GM12865 (cell line): ENCODE measurements at regions not wholly inside any gene's neighbourhood (a gene's known extent, or its start where the extent isn't known, plus 50 kb on each side); places are given as distances from the start of the nearest gene placed in this dataset.
"Not testable (repeated sequence)": the region's sequence is repeated elsewhere in the genome, so short reads cannot be mapped to it uniquely, and the experiment has no call there.

Source experiments
- DNase-seq: peaks from one replicate; pipeline ENCODE4 v3.0.0; 2010; ENCODE audit warnings: low read depth
- H3K4me3 ChIP-seq: 2 replicates; pipeline ENCODE4 v1.5.1; 2011; ENCODE audit warnings: mild to moderate bottlenecking, low read depth, low read length, control low read depth
- TF ChIP-seq, protein P1 (sequence below): IDR thresholded peaks from 2 replicates; pipeline ENCODE4 v1.5.1; 2011; ENCODE audit warnings: low read length, control low read depth, low read depth, inconsistent platforms; ENCODE audit not compliant: insufficient read depth; ENCODE audit errors: missing control alignments

DNA sequence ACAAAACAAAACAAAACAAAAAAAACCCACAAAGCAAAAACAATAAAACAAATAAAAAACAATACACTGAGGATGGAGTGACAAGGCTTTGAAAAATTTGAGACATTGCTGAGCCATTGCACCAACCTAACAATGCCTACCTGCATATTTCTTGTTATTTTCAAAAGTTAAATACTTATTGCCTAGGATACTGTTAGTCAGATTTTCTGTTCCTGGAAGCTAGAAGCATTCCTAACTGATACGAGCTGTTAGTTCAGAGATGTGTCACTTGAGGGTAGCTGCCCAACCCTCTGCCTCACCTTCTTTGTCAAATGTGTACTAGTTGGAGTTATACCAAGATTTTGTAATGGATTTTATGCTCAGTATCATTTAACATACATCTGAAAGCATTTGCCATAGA, 187.2 kb downstream of the TXNL1 start:
- TF ChIP-seq, protein P1, sequence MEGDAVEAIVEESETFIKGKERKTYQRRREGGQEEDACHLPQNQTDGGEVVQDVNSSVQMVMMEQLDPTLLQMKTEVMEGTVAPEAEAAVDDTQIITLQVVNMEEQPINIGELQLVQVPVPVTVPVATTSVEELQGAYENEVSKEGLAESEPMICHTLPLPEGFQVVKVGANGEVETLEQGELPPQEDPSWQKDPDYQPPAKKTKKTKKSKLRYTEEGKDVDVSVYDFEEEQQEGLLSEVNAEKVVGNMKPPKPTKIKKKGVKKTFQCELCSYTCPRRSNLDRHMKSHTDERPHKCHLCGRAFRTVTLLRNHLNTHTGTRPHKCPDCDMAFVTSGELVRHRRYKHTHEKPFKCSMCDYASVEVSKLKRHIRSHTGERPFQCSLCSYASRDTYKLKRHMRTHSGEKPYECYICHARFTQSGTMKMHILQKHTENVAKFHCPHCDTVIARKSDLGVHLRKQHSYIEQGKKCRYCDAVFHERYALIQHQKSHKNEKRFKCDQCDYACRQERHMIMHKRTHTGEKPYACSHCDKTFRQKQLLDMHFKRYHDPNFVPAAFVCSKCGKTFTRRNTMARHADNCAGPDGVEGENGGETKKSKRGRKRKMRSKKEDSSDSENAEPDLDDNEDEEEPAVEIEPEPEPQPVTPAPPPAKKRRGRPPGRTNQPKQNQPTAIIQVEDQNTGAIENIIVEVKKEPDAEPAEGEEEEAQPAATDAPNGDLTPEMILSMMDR = no peak
- no peak overlapping the region for H3K4me3 ChIP-seq

GRCh38 chr18:56448751-56449150, 189.6 kb downstream of the TXNL1 start:
- no peak for DNase-seq
- H3K4me3 ChIP-seq = no peak overlapping the region
- TF ChIP-seq, protein P1 = no peak

More for the DNA sequence above, 187.2 kb downstream of the TXNL1 start:
- DNase-seq = no peak

DNA sequence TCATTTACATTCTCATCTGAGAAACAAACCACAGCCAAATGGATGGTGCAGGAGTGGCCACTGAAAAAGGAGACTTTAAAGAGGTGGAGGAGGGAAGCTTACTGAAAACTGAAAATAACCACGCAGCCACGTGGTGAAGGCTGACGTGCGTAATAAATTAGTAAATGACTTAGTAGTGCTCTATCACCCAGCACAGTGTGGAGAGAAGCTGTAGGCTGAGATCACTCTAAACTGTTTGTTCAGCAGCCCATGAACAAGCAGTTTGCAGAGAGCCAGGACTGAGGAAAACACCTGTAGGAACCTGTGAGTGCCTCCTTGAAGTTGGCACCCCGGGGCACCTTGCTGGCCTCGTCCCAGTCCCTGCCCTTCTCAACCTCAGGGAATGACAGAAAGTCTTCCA, 193.0 kb downstream of the TXNL1 start:
- no peak overlapping the region for H3K4me3 ChIP-seq
- DNase-seq = no peak
- TF ChIP-seq, protein P1 = no peak

- H3K4me3 ChIP-seq = no peak overlapping the region
- no peak for DNase-seq
- TF ChIP-seq, protein P1 = no peak
Measured at GRCh38 chr18:56444201-56444600, 194.2 kb downstream of the TXNL1 start.

DNA sequence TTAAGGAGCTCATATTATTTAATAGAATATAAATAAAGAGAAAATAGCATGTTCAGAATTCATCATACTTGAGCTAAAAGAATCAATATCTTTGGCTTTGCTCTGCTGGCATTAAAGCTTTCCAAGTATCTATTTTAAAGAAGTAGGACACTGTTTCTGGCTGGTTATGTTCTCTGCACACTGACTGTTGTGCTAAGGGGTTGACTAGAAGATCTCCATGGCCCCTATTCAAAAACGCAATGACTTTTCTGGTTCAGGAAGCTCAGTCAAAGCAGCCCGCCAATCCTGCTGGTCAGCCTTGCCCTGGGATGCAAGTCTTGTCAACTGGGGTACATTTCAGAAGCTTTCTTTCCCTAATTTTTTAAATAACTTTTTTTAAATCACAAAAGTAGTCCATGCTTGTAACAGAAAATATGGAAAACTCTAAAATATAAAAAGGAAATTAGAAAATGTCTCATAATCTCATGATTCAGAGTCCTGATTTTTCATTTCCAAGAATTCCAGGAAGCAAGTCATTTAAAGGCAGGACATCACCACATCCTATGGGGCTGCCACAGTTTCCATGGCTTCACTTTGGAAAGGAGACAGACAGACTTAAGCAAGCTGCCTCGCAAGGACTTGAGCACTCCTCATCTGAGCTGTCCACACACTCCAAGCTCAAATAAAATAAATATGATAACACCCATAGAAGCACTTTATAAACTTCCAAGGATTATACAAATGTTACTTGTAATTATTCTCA, 195.1 kb downstream of the TXNL1 start:
- TF ChIP-seq, protein P1 = no peak

GRCh38 chr18:56438480-56438879, 199.9 kb downstream of the TXNL1 start:
- not testable (repeated sequence) for DNase-seq, H3K4me3 ChIP-seq

More for the DNA sequence above, 195.1 kb downstream of the TXNL1 start:
- no peak for DNase-seq
- H3K4me3 ChIP-seq = no peak overlapping the region

GRCh38 chr18:56436651-56437050, 201.7 kb downstream of the TXNL1 start:
- TF ChIP-seq, protein P1 = no peak
- DNase-seq = no peak
- H3K4me3 ChIP-seq = no peak overlapping the region
